OCI-LY3 (cell line): ENCODE measurements at regions not wholly inside any gene's neighbourhood (a gene's known extent, or its start where the extent isn't known, plus 50 kb on each side); places are given as distances from the start of the nearest gene placed in this dataset.

ENCODE experiments used
- H2AFZ ChIP-seq: fragments of 200-600, 300-600 bp; shearing (Covaris generic); 2 replicates; pipeline ENCODE4 v1.6.0; 2014; ENCODE audit warnings: antibody characterized with exemption, low read depth, low read length
- H3K27ac ChIP-seq: fragments of 200-600, 300-600 bp; sonication (generic); 2 replicates; pipeline ENCODE4 v1.5.1; 2014; ENCODE audit warnings: mild to moderate bottlenecking, low read length, moderate library complexity, mixed read lengths
- H3K27me3 ChIP-seq: fragments of 200-600, 300-600 bp; sonication (generic); 2 replicates; pipeline ENCODE4 v1.6.1; 2014; ENCODE audit warnings: low read depth, low read length, mixed read lengths
- H3K36me3 ChIP-seq: fragments of 200-600, 300-600 bp; sonication (generic); replicated peaks from 2 replicates; pipeline ENCODE3; 2014; ENCODE audit warnings: low read depth, low read length, mixed read lengths
- H3K4me1 ChIP-seq: fragments of 300-600, 200-600 bp; sonication (generic); 2 replicates; pipeline ENCODE4 v1.6.1; 2014; ENCODE audit warnings: low read length, mixed read lengths
- H3K4me2 ChIP-seq: fragments of 200-600, 300-600 bp; sonication (generic); 2 replicates; pipeline ENCODE4 v1.6.1; 2014; ENCODE audit warnings: low read length, mixed read lengths
- H3K4me3 ChIP-seq: fragments of 300-600, 200-600 bp; sonication (generic); 2 replicates; pipeline ENCODE4 v1.5.1; 2014; ENCODE audit warnings: antibody characterized with exemption, mild to moderate bottlenecking, low read length, moderate library complexity
- H3K79me2 ChIP-seq: fragments of 300-600, 200-600 bp; shearing (Covaris generic); 2 replicates; pipeline ENCODE4 v1.6.1; 2014; ENCODE audit warnings: mild to moderate bottlenecking, low read length, mixed read lengths
- H3K9ac ChIP-seq: fragments of 300-600, 200-600 bp; shearing (Covaris generic); 2 replicates; pipeline ENCODE4 v1.6.0; 2014; ENCODE audit warnings: mild to moderate bottlenecking, low read length, moderate library complexity
- H3K9me3 ChIP-seq: fragments of 200-600, 300-600 bp; shearing (Covaris generic); 2 replicates; pipeline ENCODE4 v1.6.1; 2014; ENCODE audit warnings: low read length, mixed read lengths; ENCODE audit not compliant: insufficient read depth
- H4K20me1 ChIP-seq: fragments of 200-600, 300-600 bp; sonication (generic); 2 replicates; pipeline ENCODE4 v1.6.1; 2016; ENCODE audit warnings: low read length, mixed read lengths; ENCODE audit not compliant: insufficient read depth
- CTCF ChIP-seq: fragments of 200-600, 300-600 bp; sonication (generic); IDR thresholded peaks from 2 replicates; pipeline ENCODE4 v1.5.1; 2014; ENCODE audit warnings: antibody characterized with exemption, low read length, low read depth
- EZH2phosphoT487 ChIP-seq: fragments of 200-600 bp; shearing (Covaris generic); IDR thresholded peaks from 2 replicates; pipeline ENCODE4 v1.6.1; 2018; ENCODE audit warnings: antibody characterized with exemption, mixed run types, low read depth

- Histone ChIP-seq H2AFZ (no peak overlapping the region), H3K27me3 (no peaks in the 10 kb centered on the region), H3K36me3 (no peaks in the 10 kb centered on the region), H3K79me2 (no peaks in the 10 kb centered on the region), H3K9me3 (no peaks in the 10 kb centered on the region), H3K4me3 (no peak overlapping the region), H4K20me1 (no peaks in the 10 kb centered on the region), H3K27ac (no peak overlapping the region), H3K4me1 (no peaks in the 10 kb centered on the region), H3K9ac (no peak overlapping the region), H3K4me2 (no peak overlapping the region)
- no peak for TF ChIP-seq EZH2phosphoT487
- no peak for TF ChIP-seq CTCF
These were observed 58.1 kb upstream of the ERG start for GRCh38 chr21:38556390-38556789.

- H3K36me3 ChIP-seq, result no peaks in the 10 kb centered on the region
- no peaks in the 10 kb centered on the region; the same call in 1 of the 2 replicates for H3K27me3 ChIP-seq
- no peak overlapping the region for H3K4me3 ChIP-seq
- no peaks in the 10 kb centered on the region for H3K79me2 ChIP-seq
- H3K4me2 ChIP-seq, result no peak overlapping the region
- no peak for TF ChIP-seq CTCF
- TF ChIP-seq EZH2phosphoT487, result no peak
- H3K4me1 ChIP-seq, result no peaks in the 10 kb centered on the region
- no peaks in the 10 kb centered on the region for H3K9me3 ChIP-seq
- H2AFZ ChIP-seq, result no peak overlapping the region
- no peak overlapping the region for H3K9ac ChIP-seq
- no peaks in the 10 kb centered on the region for H4K20me1 ChIP-seq
- H3K27ac ChIP-seq, result no peak overlapping the region
These were observed 62.9 kb upstream of the ERG start for GRCh38 chr21:38561205-38561604.

GRCh38 chr21:38561613-38562581 is 63.6 kb upstream of the ERG start:
- Histone ChIP-seq H3K79me2 (no peaks in the 10 kb centered on the region), H3K27me3 (no peaks in the 10 kb centered on the region; the same call in 1 of the 2 replicates), H2AFZ (no peak overlapping the region), H3K4me3 (no peak overlapping the region), H3K4me2 (no peak overlapping the region), H4K20me1 (no peaks in the 10 kb centered on the region), H3K9ac (no peak overlapping the region), H3K36me3 (no peaks in the 10 kb centered on the region), H3K27ac (no peak overlapping the region), H3K9me3 (no peaks in the 10 kb centered on the region), H3K4me1 (no peaks in the 10 kb centered on the region)
- TF ChIP-seq EZH2phosphoT487 (no peak), CTCF (no peak)

GRCh38 chr21:38567335-38567969 is 69.2 kb upstream of the ERG start:
- Histone ChIP-seq H4K20me1 (no peaks in the 10 kb centered on the region), H3K79me2 (no peaks in the 10 kb centered on the region), H2AFZ (no peak overlapping the region), H3K27me3 (no peaks in the 10 kb centered on the region; the same call in 1 of the 2 replicates), H3K4me1 (no peaks in the 10 kb centered on the region), H3K9ac (no peak overlapping the region), H3K4me3 (no peak overlapping the region), H3K27ac (no peak overlapping the region), H3K4me2 (no peak overlapping the region), H3K9me3 (no peaks in the 10 kb centered on the region), H3K36me3 (no peaks in the 10 kb centered on the region)
- no peak for TF ChIP-seq EZH2phosphoT487
- no peak for TF ChIP-seq CTCF
